ENCODE measurements at regions not wholly inside any gene's neighbourhood (a gene's known extent, or its start where the extent isn't known, plus 50 kb on each side); places are given as distances from the start of the nearest gene placed in this dataset.

- no peak overlapping the region for H3K4me3 ChIP-seq (ENCODE audit: low read depth, low read length)
- DNase-seq (ENCODE audit: low read depth): no peak
- TF ChIP-seq CTCF (conservative IDR thresholded peaks at IDR 0.05; ENCODE audit: low read depth, low read length): no peak
Observed at GRCh38 chr2:111679202-111679601, 204.8 kb downstream of the ANAPC1 start.

DNA sequence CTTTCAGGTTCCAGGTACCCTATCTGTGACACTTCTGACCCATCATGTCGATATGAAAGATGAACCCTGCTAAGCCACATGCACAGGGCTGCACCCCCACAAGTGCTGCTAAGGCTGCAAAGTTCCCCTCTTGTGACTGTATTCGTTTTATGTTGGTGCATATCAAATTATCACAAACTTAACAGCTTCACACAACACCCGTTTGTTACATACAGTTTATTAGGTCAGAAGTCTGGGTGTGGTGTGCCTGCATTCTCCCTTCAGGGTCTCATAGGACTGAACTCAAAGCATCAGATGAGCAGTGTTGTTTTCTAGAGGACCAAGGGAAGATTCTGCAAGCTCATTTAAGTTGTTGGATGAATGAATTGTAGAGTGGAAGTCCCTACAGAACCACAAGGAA is 199.4 kb downstream of the ANAPC1 start:
- no peak for TF ChIP-seq CTCF (conservative IDR thresholded peaks at IDR 0.05; ENCODE audit: low read depth, low read length)
- no peak for DNase-seq (ENCODE audit: low read depth)
- H3K4me3 ChIP-seq (ENCODE audit: low read depth, low read length): no peak overlapping the region

DNA sequence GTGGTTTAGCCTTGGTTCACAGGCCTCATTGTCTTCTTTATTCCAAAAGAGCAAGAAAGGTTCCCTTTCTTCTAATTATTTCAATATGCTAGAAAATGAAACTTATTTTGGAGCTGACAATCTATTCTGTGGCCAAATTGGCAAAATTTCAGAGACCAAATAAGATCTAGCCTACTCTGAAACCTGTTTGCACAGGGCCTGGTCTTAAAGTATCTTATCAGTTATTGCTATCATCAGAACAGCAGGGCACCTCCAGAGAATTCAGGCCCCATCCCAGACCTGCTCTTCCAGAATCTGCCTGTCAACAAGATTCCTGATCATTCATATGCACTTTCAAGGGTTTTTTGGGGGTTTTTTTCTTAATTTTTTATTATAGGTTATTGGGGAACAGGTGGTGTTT is 198.7 kb downstream of the ANAPC1 start:
- no peak overlapping the region for H3K4me3 ChIP-seq (ENCODE audit: low read depth, low read length)
- TF ChIP-seq CTCF (conservative IDR thresholded peaks at IDR 0.05; ENCODE audit: low read depth, low read length): no peak
- no peak for DNase-seq (ENCODE audit: low read depth)

DNA sequence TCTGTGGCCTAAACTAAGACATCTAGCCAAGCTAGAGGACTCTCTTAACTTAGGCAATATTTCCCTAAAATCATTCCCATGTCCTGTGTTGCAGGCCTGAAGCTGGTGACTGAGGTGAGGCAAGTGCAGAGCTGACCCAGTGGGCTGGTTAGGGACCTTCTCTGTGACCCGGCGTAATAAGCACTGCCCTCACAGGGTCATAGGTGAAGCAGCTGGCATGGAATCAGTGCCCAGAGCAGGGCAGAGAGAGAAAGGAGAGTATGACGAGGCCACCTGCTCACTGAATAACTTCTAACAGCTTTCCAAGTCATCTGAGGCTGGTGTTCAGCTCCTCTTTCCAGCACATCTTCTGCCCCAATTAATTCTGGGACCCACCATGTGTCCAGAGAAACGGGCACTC is 197.0 kb downstream of the ANAPC1 start:
- no peak for TF ChIP-seq CTCF (conservative IDR thresholded peaks at IDR 0.05; ENCODE audit: low read depth, low read length)
- DNase-seq (ENCODE audit: low read depth): no peak
- no peak overlapping the region for H3K4me3 ChIP-seq (ENCODE audit: low read depth, low read length)

- no peak for DNase-seq (ENCODE audit: low read depth)
- no peak for TF ChIP-seq CTCF (conservative IDR thresholded peaks at IDR 0.05; ENCODE audit: low read depth, low read length)
- H3K4me3 ChIP-seq (ENCODE audit: low read depth, low read length): no peak overlapping the region
Observed at GRCh38 chr2:111687911-111688310, 196.1 kb downstream of the ANAPC1 start.

DNA sequence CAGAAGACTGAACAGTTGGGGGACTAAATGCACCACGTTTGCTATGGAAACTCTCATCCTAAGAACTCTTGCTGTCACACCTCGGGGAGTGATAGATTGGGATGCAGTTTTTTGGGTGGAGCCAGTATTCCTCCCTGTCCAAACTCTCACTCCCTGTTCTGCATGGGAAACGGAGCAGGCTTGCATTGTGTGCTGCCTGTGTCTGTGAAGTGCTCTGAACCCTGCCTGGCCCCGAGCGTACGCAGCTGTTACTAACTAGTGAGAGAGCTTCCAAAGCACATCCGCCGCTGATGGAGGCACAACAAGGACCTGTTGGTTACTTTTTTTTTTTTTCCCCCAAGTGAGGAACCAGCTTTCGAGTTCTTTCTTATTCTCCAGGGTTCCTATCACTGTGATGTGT is 195.5 kb downstream of the ANAPC1 start:
- no peak for DNase-seq (ENCODE audit: low read depth)
- H3K4me3 ChIP-seq (ENCODE audit: low read depth, low read length): no peak overlapping the region
- no peak for TF ChIP-seq CTCF (conservative IDR thresholded peaks at IDR 0.05; ENCODE audit: low read depth, low read length)

- no peak for DNase-seq (ENCODE audit: low read depth)
- H3K4me3 ChIP-seq (ENCODE audit: low read depth, low read length): no peak overlapping the region
- TF ChIP-seq CTCF (conservative IDR thresholded peaks at IDR 0.05; ENCODE audit: low read depth, low read length): no peak
Observed at GRCh38 chr2:111689174-111689573, 194.8 kb downstream of the ANAPC1 start.

Data from epithelial cell of proximal tubule (primary cell).